GM12878 (cell line): ENCODE measurements at regions not wholly inside any gene's neighbourhood (a gene's known extent, or its start where the extent isn't known, plus 50 kb on each side); places are given as distances from the start of the nearest gene placed in this dataset.

Experiments used
- ATAC-seq: fragments of 200-7000 bp; cut with Tn5 transposase; 3 replicates; pipeline ENCODE4 v1.9.1; 2020; ENCODE audit warnings: mild to moderate bottlenecking, moderate library complexity
- BruUV-seq: library from RNA; stranded (reverse); fragments of 400-500 nt; replicated peaks from 2 replicates; lab custom pipeline; 2021; lab: Mats Ljungman, UMichigan
- CTCF ChIA-PET: fragments of 300-600 bp; sonication (Branson Sonifier 250); formaldehyde crosslinking; extraction: SDS; loops from one replicate; lab custom pipeline; 2021; ENCODE audit warnings: inconsistent platforms; lab: Yijun Ruan, JAX
- POLR2A ChIA-PET: fragments of 350-600 bp; formaldehyde crosslinking; extraction: SDS; loops from one replicate; lab custom pipeline; 2021; ENCODE audit warnings: inconsistent platforms; lab: Charles Lee
- RAD21 ChIA-PET: fragments of 300-600 bp; sonication (Branson Sonifier 250); formaldehyde crosslinking; loops from one replicate; lab custom pipeline; 2023; ENCODE audit warnings: antibody characterized with exemption; ENCODE audit not compliant: unreplicated experiment; lab: Charles Lee
- SMC1A ChIA-PET: fragments of 300-600 bp; sonication (Branson Sonifier 250); formaldehyde crosslinking; loops from one replicate; lab custom pipeline; 2023; ENCODE audit not compliant: unreplicated experiment, uncharacterized antibody; lab: Charles Lee
- DNase-seq: peaks from one replicate; pipeline ENCODE4 v3.0.0-alpha.2; 2011; ENCODE audit warnings: low read depth, low spot score
- FAIRE-seq: peaks from 3 replicates; lab custom pipeline; 2011; peaks lifted over from hg19 to GRCh38; lab: Jason Lieb, UNC
- H2AFZ ChIP-seq: 2 replicates; pipeline ENCODE4 v1.6.0; 2011; ENCODE audit warnings: low read depth, low read length, control low read depth; ENCODE audit not compliant: control insufficient read depth
- H3K27ac ChIP-seq: 2 replicates; pipeline ENCODE4 v1.5.1; 2011; ENCODE audit warnings: control low read depth; ENCODE audit not compliant: control insufficient read depth, insufficient read depth
- H3K27me3 ChIP-seq, 2 experiments: replicated peaks in 1 of 2; 2 replicates each; pipeline versions ENCODE4 v1.6.0 to v1.6.1; 2011; ENCODE audit warnings: low read length in 1 of 2; ENCODE audit not compliant: control insufficient read depth in 2 of 2, insufficient read depth in 2 of 2
- H3K36me3 ChIP-seq, 2 experiments: 2 replicates each; pipeline ENCODE4 v1.5.1; 2011; ENCODE audit warnings: low read length in 1 of 2; ENCODE audit not compliant: control insufficient read depth in 2 of 2, insufficient read depth in 2 of 2
- H3K4me1 ChIP-seq: 2 replicates; pipeline ENCODE4 v1.6.1; 2011; ENCODE audit warnings: mild to moderate bottlenecking, low read length, moderate library complexity, mixed read lengths; ENCODE audit not compliant: control insufficient read depth, insufficient read depth
- H3K4me2 ChIP-seq: 2 replicates; pipeline ENCODE4 v1.6.0; 2011; ENCODE audit warnings: control low read depth; ENCODE audit not compliant: control insufficient read depth, insufficient read depth
- H3K4me3 ChIP-seq: fragments of 200-600 bp; sonication (generic); 2 replicates; pipeline ENCODE4 v1.5.1; 2016
- H3K79me2 ChIP-seq: 2 replicates; pipeline ENCODE4 v1.6.0; 2011; ENCODE audit warnings: low read length; ENCODE audit not compliant: control insufficient read depth, insufficient read depth
- H3K9ac ChIP-seq: 2 replicates; pipeline ENCODE4 v1.8.0; 2011; ENCODE audit warnings: low read length, control low read depth, mixed read lengths; ENCODE audit not compliant: control insufficient read depth, insufficient read depth
- H3K9me3 ChIP-seq: replicated peaks from 3 replicates; pipeline ENCODE4 v1.5.1; 2011; ENCODE audit warnings: mild to moderate bottlenecking, low read length; ENCODE audit not compliant: control insufficient read depth, insufficient read depth
- H4K20me1 ChIP-seq: 2 replicates; pipeline ENCODE4 v1.6.0; 2011; ENCODE audit not compliant: control insufficient read depth, insufficient read depth
- CBX5 ChIP-seq: sonication (generic); IDR thresholded peaks from 2 replicates; pipeline ENCODE4 v1.6.1; 2016; ENCODE audit warnings: low read depth, moderate library complexity, mild to moderate bottlenecking, inconsistent platforms
- CHD4 ChIP-seq: fragments of 200-600 bp; sonication (generic); IDR thresholded peaks from 2 replicates; pipeline ENCODE4 v1.6.1; 2016; ENCODE audit warnings: mild to moderate bottlenecking
- EGR1 ChIP-seq, 2 experiments: IDR thresholded peaks; 1 replicate in 1 of 2; 2 replicates in 1 of 2; pipeline ENCODE4 v1.6.1; 2011 to 2012; ENCODE audit warnings: low read depth in 2 of 2, low read length in 2 of 2, borderline replicate concordance in 1 of 2, mild to moderate bottlenecking in 1 of 2, moderate library complexity in 1 of 2
- GATAD2B ChIP-seq: fragments of 450-650 bp; conservative IDR thresholded peaks from 2 replicates; pipeline ENCODE4 v1.6.1; 2017; ENCODE audit warnings: low read depth, mild to moderate bottlenecking, moderate library complexity
- IRF4 ChIP-seq: IDR thresholded peaks from 2 replicates; pipeline ENCODE4 v1.6.1; 2011; ENCODE audit warnings: low read depth, low read length
- MEF2B ChIP-seq: fragments of 450-650 bp; IDR thresholded peaks from 2 replicates; pipeline ENCODE4 v1.6.1; 2018; ENCODE audit warnings: mild to moderate bottlenecking, moderate library complexity; ENCODE audit not compliant: partially characterized antibody, poor library complexity, severe bottlenecking
- NFYA ChIP-seq: IDR thresholded peaks from 2 replicates; pipeline ENCODE4 v1.6.1; 2011; ENCODE audit warnings: low read depth, mild to moderate bottlenecking, low read length, improper control_type of control experiment, borderline replicate concordance
- SIN3A ChIP-seq: IDR thresholded peaks from 2 replicates; pipeline ENCODE4 v1.6.1; 2012; ENCODE audit warnings: low read depth, low read length, improper control_type of control experiment
- SMAD1 ChIP-seq: fragments of 450-650 bp; IDR thresholded peaks from 2 replicates; pipeline ENCODE4 v1.6.1; 2018; ENCODE audit warnings: mild to moderate bottlenecking, low read depth; ENCODE audit not compliant: partially characterized antibody
- ZNF217 ChIP-seq: fragments of 450-650 bp; IDR thresholded peaks from 2 replicates; pipeline ENCODE4 v1.6.1; 2017; ENCODE audit warnings: antibody characterized with exemption, mild to moderate bottlenecking
- ZNF24 ChIP-seq: fragments of 450-650 bp; IDR thresholded peaks from 2 replicates; pipeline ENCODE4 v1.6.1; 2017; ENCODE audit warnings: antibody characterized with exemption, mild to moderate bottlenecking
- ZSCAN29 ChIP-seq: fragments of 450-650 bp; IDR thresholded peaks from 2 replicates; pipeline ENCODE4 v1.6.1; 2017; ENCODE audit warnings: mild to moderate bottlenecking, moderate library complexity
- WGBS: methylation state at CpG from one replicate; pipeline ENCODE4 v1.1.6; 2016; ENCODE audit warnings: low lambda C conversion rate; ENCODE audit not compliant: insufficient replicate concordance, insufficient coverage; ENCODE audit errors: missing lambda C conversion rate; 5-methylcytosine and 5-hydroxymethylcytosine counted together
- in situ Hi-C: fragments of 300-500 bp; cut with MboI; formaldehyde crosslinking; loops from 9 replicates; pipeline ENCODE4 v1.14.3; 2018; ENCODE audit warnings: mixed read lengths
- intact Hi-C: fragments of 100-400 bp; cut with micrococcal nuclease; formaldehyde crosslinking; loops from one replicate; pipeline ENCODE4 v1.14.2; 2022; ENCODE audit not compliant: unreplicated experiment

GRCh38 chr21:35563885-35564451 lies 496.4 kb downstream of the SETD4 start:
- Histone ChIP-seq H3K9me3 (no peaks in the 10 kb centered on the region), H3K79me2 (no peaks in the 10 kb centered on the region), H4K20me1 (no peaks in the 10 kb centered on the region), H3K4me2 (no peak overlapping the region), H3K27me3 (peaks cover 2 to 4% of the 10 kb centered on the region in 2 experiments; a peak in 2 of 4 replicates), H3K9ac (no peak overlapping the region), H3K4me3 (no peak overlapping the region), H3K27ac (no peak overlapping the region), H2AFZ (no peak overlapping the region), H3K36me3 (no peaks in the 10 kb centered on the region), H3K4me1 (no peaks in the 10 kb centered on the region)
- ChIA-PET POLR2A (no interaction called here), RAD21 (no interaction called here), CTCF (no interaction called here), SMC1A (interaction anchor here (0.6 kb wide), 1 partner anchor 590 kb away, joined by 3 read pairs; no protein-coding TSS in a partner anchor)
- no peak for DNase-seq
- in situ Hi-C loops = no loop called here
- no peak for FAIRE-seq
- no TSS peak for BruUV-seq
- intact Hi-C loops = no loop called here
- no peak for ATAC-seq
- 10% methylated on average over 10 of the region's 10 CpGs for WGBS
- TF ChIP-seq NFYA (no peak), IRF4 (no peak), SMAD1 (no peak), MEF2B (no peak), SIN3A (no peak), EGR1 (IDR thresholded peaks at IDR 0.05; ENCODE audit: borderline replicate concordance in 1 of 2, low read depth in 2 of 2, low read length in 2 of 2) (no peak), CHD4 (no peak), ZNF24 (no peak), CBX5 (no peak), GATAD2B (no peak), ZNF217 (no peak), ZSCAN29 (no peak)
